ENCODE measurements at regions not wholly inside any gene's neighbourhood (a gene's known extent, or its start where the extent isn't known, plus 50 kb on each side); places are given as distances from the start of the nearest gene placed in this dataset.

DNA sequence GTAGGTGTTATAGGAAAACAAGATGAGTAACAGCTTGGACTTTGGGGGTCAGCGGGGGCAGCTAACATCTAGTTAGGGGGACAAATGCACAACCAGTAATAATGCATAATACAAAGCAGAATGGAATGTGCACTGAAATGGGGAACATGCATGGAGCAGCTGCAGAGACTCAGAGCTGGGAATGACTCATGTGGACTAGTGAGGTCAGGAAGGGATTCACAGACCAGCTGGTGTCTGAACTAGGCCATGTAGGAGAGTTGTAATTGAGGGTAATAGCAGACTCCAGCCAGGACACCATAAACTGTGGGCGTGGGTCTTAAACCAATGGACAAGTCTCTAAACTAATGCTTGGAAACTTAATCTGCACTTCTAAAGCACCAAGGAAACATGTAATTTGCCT is 176.8 kb upstream of the ASIC2 start:
- Histone ChIP-seq H3K9ac (ENCODE audit: low read length) (no peak overlapping the region), H2AFZ (ENCODE audit: low read length) (no peak overlapping the region), H3F3A (ENCODE audit: insufficient read depth, low read length) (no peaks in the 10 kb centered on the region), H3K4me2 (ENCODE audit: low read length) (no peak overlapping the region), H3K9me3 (ENCODE audit: low read length) (no peaks in the 10 kb centered on the region), H3K36me3 (ENCODE audit: insufficient read depth, low read length) (no peaks in the 10 kb centered on the region), H3K4me1 (ENCODE audit: insufficient read depth, low read length, severe bottlenecking) (no peaks in the 10 kb centered on the region), H3K9me2 (ENCODE audit: low read depth, low read length) (no peaks in the 10 kb centered on the region), H3K4me3 (ENCODE audit: low read depth, low read length, poor library complexity, severe bottlenecking) (no peak overlapping the region), H3K27ac (ENCODE audit: low read depth, low read length, poor library complexity, severe bottlenecking) (no peak overlapping the region), H3K79me2 (ENCODE audit: insufficient read depth, low read length) (no peaks in the 10 kb centered on the region), H3K27me3 (ENCODE audit: insufficient read depth, low read length) (no peaks in the 10 kb centered on the region), H4K20me1 (ENCODE audit: insufficient read depth, low read length) (no peaks in the 10 kb centered on the region)
- TF ChIP-seq EZH2 (IDR thresholded peaks at IDR 0.05; ENCODE audit: borderline replicate concordance, low read length) (no peak), CTCF (IDR thresholded peaks at IDR 0.05; ENCODE audit: low read length) (no peak)

DNA sequence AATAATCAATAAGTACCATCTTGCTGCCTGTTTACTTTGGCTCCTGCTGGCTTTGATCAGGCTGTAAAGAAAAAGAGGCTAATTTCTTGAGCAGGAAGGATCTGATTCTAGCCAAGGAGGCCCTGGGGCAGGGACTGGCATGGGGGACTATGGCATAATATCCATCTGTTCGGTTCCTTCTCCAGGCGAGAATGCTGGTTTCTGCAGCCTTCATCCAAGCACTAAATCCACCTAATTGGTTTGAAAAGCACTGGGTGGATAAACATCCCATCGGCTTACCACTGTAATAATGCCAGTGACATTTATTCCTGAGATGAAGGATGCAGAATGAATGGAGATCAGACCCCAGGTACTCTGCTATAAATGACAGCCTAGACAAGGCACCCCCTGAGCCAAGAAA is 180.0 kb upstream of the ASIC2 start:
- Histone ChIP-seq H3K4me2 (ENCODE audit: low read length) (no peak overlapping the region), H3K9ac (ENCODE audit: low read length) (no peak overlapping the region), H3K27ac (ENCODE audit: low read depth, low read length, poor library complexity, severe bottlenecking) (no peak overlapping the region), H3F3A (ENCODE audit: insufficient read depth, low read length) (no peaks in the 10 kb centered on the region), H3K79me2 (ENCODE audit: insufficient read depth, low read length) (no peaks in the 10 kb centered on the region), H3K4me3 (ENCODE audit: low read depth, low read length, poor library complexity, severe bottlenecking) (no peak overlapping the region), H3K9me3 (ENCODE audit: low read length) (no peaks in the 10 kb centered on the region), H2AFZ (ENCODE audit: low read length) (no peak overlapping the region), H3K4me1 (ENCODE audit: insufficient read depth, low read length, severe bottlenecking) (no peaks in the 10 kb centered on the region), H3K9me2 (ENCODE audit: low read depth, low read length) (no peaks in the 10 kb centered on the region), H3K27me3 (ENCODE audit: insufficient read depth, low read length) (no peaks in the 10 kb centered on the region), H3K36me3 (ENCODE audit: insufficient read depth, low read length) (no peaks in the 10 kb centered on the region), H4K20me1 (ENCODE audit: insufficient read depth, low read length) (no peaks in the 10 kb centered on the region)
- TF ChIP-seq CTCF (IDR thresholded peaks at IDR 0.05; ENCODE audit: low read length) (no peak), EZH2 (IDR thresholded peaks at IDR 0.05; ENCODE audit: borderline replicate concordance, low read length) (no peak)

DNA sequence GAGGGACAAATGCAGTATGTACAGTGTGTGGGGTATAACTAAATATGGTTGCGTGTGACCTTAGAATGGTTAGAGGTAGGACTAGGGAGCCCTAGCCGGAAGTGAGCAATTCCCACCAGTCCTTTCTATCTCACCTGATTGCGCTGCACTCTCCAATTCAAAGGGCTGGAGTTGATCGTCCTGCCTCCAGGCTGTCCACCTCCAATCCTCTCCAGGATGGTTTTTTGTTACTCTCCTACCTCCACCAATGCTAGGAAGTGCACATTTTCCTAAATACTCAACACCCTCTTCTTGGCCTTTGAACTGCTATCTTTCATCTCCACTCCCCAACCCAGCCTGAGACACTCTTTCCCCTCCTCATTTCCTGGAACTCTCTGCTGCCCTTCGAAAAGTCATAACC is 181.7 kb upstream of the ASIC2 start:
- H3K9ac ChIP-seq (ENCODE audit: low read length): no peak overlapping the region
- no peak overlapping the region for H3K27ac ChIP-seq (ENCODE audit: low read depth, low read length, poor library complexity, severe bottlenecking)
- no peaks in the 10 kb centered on the region for H3K79me2 ChIP-seq (ENCODE audit: insufficient read depth, low read length)
- H3K27me3 ChIP-seq (ENCODE audit: insufficient read depth, low read length): no peaks in the 10 kb centered on the region
- H3F3A ChIP-seq (ENCODE audit: insufficient read depth, low read length): no peaks in the 10 kb centered on the region
- no peaks in the 10 kb centered on the region for H4K20me1 ChIP-seq (ENCODE audit: insufficient read depth, low read length)
- H3K9me2 ChIP-seq (ENCODE audit: low read depth, low read length): no peaks in the 10 kb centered on the region
- H3K4me3 ChIP-seq (ENCODE audit: low read depth, low read length, poor library complexity, severe bottlenecking): no peak overlapping the region
- TF ChIP-seq CTCF (IDR thresholded peaks at IDR 0.05; ENCODE audit: low read length) (no peak), EZH2 (IDR thresholded peaks at IDR 0.05; ENCODE audit: borderline replicate concordance, low read length) (no peak)
- H2AFZ ChIP-seq (ENCODE audit: low read length): no peak overlapping the region
- no peaks in the 10 kb centered on the region for H3K36me3 ChIP-seq (ENCODE audit: insufficient read depth, low read length)
- no peak overlapping the region for H3K4me2 ChIP-seq (ENCODE audit: low read length)
- H3K9me3 ChIP-seq (ENCODE audit: low read length): no peaks in the 10 kb centered on the region
- no peaks in the 10 kb centered on the region for H3K4me1 ChIP-seq (ENCODE audit: insufficient read depth, low read length, severe bottlenecking)
